GM21717 (cell line): ENCODE measurements at regions not wholly inside any gene's neighbourhood (a gene's known extent, or its start where the extent isn't known, plus 50 kb on each side); places are given as distances from the start of the nearest gene placed in this dataset.
"Not testable (repeated sequence)": the region's sequence is repeated elsewhere in the genome, so short reads cannot be mapped to it uniquely, and the experiment has no call there.

ENCODE experiments used
- ATAC-seq: cut with Tn5 transposase; IDR thresholded peaks from one replicate; pipeline ENCODE4 v1.9.1; 2021; ENCODE audit warnings: mild to moderate bottlenecking, moderate library complexity; ENCODE audit not compliant: unreplicated experiment

DNA sequence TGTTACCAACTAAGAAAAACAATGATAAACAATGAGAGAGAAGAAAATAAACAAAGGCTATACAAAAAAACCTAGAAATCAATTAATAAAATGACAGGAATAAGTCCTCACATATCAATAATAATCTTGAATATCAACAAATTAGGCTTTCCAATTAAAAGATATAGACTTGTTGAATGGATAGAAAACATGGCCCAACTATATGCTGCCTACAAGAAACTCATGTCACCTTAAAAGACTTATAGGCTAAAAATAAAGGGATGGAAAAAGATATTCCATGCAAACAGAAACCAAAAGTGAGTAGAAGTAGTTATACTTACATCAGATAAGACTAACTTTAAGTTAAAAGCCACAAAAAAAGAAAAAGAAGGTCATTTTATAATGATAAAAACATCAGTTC lies 183.9 kb downstream of the MYRFL start:
- no peak for ATAC-seq

DNA sequence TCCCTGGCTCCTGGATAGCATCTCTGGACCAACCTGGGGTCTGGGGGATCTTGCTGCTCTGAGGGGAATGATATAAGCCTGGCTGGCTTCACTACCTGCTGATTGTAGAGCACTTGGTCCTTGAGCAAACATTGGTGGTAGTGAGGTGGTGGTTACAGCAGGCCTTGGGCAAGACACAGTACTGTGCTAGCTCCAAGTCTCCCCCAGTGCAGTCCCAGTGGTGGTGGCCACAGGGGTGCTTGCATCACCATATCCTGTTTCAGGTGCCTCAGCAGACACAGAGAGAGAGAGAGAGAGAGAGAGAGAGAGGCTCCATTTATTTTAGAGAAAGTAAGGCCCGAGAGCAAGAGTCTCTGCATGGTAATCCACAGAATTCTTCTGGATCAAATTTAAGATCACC lies 186.3 kb downstream of the MYRFL start:
- ATAC-seq, result no peak

DNA sequence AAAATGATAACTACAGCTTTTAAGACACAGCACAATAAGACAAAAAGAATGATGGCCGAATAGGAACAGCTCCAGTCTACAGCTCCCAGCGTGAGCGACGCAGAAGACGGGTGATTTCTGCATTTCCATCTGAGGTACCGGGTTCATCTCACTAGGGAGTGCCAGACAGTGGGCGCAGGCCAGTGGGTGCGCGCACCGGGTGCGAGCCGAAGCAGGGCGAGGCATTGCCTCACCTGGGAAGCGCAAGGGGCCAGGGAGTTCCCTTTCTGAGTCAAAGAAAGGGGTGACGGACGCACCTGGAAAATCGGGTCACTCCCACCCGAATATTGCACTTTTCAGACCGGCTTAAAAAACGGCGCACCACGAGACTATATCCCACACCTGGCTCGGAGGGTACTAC lies 188.0 kb downstream of the MYRFL start:
- not testable (repeated sequence) for ATAC-seq

DNA sequence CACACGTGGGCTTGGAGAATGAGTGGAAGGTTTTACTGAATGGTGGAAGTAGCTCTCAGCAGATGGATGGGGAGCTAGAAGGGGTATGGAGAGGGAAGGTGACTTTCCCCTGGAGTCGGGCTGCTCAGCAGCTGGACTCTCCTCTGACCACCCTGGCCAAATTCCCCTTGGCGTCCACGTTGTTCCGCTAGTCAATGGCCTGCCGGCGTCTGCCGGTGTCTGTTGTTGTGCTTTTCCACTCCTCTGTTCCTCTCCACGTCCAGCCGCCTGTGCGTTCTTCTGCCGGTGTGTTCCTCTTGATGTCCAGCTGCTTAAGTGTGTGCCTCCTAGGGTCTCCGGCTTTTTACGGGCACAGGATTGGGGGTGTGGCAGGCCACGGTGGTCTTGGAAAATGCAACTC lies 203.5 kb downstream of the MYRFL start:
- ATAC-seq, result no peak

GRCh38 chr12:70028918-70029317 lies 203.9 kb downstream of the MYRFL start:
- no peak for ATAC-seq

DNA sequence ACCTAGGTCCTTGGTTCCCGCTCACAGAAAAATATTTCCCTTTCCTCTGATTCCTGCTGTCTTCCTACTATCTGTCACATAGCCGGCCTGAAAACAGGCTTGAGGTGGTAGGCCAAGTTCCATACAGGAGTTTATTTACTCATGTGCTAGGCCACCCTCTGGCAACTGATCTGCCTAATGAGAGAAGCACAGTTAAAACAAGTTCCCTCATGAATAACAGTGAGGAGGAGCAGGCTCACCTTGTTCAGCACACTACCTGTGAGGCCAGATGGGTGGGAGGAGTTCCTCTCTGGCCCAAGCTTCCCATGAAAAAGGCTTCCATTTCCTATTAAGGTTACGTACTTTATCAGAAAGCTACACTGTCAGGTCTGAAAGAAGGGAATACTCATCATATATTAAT lies 206.0 kb downstream of the MYRFL start:
- ATAC-seq, result no peak

DNA sequence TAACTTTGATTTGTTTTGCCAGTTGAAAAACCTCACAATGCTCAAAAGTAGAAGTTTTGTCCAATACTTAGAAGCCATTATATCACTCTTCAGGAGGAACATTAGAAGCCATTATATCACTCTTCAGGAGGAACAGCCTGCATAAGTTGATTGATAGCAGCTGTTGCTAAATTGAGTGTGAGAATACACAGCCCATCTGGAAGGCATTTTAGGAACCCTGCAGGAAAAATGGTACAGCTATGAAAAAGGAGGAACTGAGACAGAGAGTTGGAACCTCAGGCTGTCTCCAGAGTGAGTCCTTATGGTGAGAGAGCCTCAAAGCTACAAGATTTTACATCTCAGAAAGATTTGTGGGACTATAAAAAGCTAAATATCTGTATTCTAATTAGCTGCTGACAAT lies 207.0 kb downstream of the MYRFL start:
- no peak for ATAC-seq

GRCh38 chr12:70033310-70033709 lies 208.3 kb downstream of the MYRFL start:
- ATAC-seq, result no peak

GRCh38 chr12:70040141-70040540 lies 203.1 kb upstream of the CNOT2 start:
- no peak for ATAC-seq

- ATAC-seq, result no peak
Observed at GRCh38 chr12:70042675-70043074, 200.6 kb upstream of the CNOT2 start.

GRCh38 chr12:70043490-70044138 lies 199.6 kb upstream of the CNOT2 start:
- no peak for ATAC-seq

DNA sequence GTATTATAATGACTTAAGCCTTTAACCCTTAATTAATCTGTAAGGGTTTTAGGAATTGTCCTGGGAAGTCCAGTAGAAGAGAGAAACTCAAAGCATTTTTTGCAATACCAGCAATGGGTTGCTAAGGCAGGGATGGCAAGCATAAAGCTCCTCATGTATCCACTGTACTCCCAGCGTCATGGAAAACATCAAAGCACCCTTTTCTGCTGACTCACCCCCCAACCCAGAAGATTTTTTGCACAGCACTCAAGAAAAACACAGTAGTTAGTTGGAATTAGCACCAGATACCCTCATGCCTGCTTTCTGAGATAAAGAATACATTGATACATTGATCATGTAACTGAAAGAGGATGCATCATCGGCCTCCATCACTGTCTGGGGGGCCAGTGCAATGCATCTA lies 199.1 kb upstream of the CNOT2 start:
- ATAC-seq, result no peak

DNA sequence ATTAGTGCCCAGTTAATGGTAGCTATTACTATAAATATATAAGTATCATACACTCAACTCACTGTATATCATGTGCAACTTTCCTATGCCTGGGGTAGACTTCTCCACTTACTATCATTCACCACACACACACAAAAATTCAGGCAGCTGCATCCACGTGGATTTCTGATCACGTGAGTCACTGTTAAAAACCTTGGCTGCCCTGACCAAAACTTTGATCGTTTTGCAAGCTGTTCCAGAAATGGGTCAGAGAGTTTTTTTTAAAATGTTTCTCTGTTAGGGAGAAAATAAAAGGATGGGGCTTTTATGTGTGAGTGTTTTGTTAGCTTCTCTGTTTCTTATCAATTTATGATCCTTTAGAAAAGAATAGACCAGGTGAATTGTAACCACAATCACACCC lies 198.2 kb upstream of the CNOT2 start:
- ATAC-seq, result no peak

- ATAC-seq, result no peak
Observed at GRCh38 chr12:70045514-70045913, 197.7 kb upstream of the CNOT2 start.

DNA sequence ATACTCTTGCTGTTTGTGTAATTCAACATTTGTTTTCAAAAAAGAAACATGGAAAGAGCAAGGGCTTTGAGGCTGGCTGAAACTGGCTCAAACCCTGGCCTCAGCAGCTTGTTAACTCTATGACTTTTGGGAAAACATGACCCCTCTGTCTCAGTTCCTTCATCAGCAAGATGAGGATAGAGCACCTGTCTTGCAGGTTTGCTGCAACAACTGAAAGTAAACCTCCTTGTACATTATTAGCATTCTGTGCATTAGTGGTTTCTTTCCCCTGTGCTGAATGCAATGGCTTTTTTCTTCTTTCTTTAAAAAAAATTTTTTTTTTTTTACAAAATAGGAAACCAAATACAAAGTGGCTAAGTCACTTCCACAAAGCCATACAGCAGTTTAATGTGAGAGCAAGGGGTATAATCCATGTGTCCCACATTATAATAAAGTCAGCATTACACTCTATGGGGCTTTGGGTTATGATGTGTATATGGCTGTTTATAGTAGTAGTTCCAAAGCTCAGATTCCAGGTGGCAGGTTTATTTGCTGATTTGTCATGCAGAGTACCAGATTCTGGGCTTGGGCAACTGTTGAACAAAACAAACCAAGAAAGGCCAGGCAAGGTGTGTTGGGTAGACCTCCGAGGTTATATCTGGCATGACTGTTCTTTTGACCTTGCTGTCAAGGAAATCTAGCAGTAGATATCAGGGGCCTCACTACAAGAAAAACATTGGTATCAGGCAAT lies 194.5 kb upstream of the CNOT2 start:
- ATAC-seq, result no peak

GRCh38 chr12:70049596-70050360 lies 193.5 kb upstream of the CNOT2 start:
- ATAC-seq, result peak; percentile 93

- no peak for ATAC-seq
Observed at GRCh38 chr12:70052476-70052875, 190.8 kb upstream of the CNOT2 start.

GRCh38 chr12:70052931-70053497 lies 190.2 kb upstream of the CNOT2 start:
- no peak for ATAC-seq

GRCh38 chr12:70059373-70059772 lies 183.9 kb upstream of the CNOT2 start:
- no peak for ATAC-seq

GRCh38 chr12:70060634-70061033 lies 182.6 kb upstream of the CNOT2 start:
- no peak for ATAC-seq

DNA sequence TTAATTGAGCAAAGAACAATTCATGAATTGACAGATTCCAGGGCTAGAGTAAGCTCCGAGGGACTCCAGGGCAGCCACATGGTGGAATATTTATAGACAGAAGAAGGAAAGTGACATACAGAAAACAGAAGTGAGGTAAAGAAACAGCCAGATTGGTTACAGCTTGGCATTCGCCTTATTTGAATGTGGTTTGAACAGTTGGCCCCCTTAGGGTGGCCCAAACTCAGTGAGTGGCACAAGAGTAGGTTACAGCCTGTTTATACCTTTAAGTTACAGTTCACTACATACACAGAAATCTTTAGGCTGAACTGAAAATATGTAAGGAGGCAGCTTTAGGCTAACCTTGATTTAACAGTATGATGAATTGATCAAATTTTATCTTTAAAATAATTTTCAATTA lies 174.5 kb upstream of the CNOT2 start:
- no peak for ATAC-seq
